ENCODE measurements at regions not wholly inside any gene's neighbourhood (a gene's known extent, or its start where the extent isn't known, plus 50 kb on each side); places are given as distances from the start of the nearest gene placed in this dataset.
"Not testable (repeated sequence)": the region's sequence is repeated elsewhere in the genome, so short reads cannot be mapped to it uniquely, and the experiment has no call there.

DNA sequence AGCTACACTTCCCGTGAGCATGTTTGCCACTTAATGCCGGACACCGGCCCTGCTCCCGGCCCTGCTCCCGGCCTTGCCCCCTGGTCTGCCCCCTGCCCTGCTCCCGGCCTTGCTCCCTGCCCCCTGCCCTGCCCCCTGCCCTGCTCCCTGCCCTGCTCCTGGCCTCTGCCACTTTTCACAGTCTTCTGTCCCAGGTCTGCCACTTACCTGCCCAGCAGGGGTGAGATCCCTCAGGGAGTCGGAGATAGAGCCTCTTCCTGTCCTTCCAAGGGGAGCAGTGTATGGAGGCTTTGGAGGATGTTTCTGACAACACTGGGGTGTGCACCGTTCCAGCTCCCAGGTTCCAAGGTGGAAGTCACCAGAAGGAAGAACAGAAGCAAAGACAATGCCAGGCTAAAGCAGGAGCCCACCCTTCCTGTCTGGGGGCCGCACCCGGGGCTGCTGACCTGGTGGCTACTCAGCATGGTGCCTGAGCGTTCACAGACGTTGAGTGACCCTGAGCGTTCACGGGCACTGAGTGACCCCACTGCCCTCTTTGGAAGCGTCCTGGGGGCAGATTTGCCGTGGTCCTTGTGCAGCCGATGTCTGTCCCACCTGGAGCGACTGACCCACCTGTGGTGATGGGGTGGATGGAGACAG lies 199.8 kb downstream of the DLL1 start:
- no peaks in the 10 kb centered on the region for H3K27me3 ChIP-seq (ENCODE audit: control insufficient read depth, insufficient read depth, low read length)
- H3K4me3 ChIP-seq (ENCODE audit: low read depth, low read length), result no peak overlapping the region
- no peaks in the 10 kb centered on the region for H3K79me2 ChIP-seq
- H2AFZ ChIP-seq, result no peak overlapping the region
- no peaks in the 10 kb centered on the region for H3K4me1 ChIP-seq
- TF ChIP-seq, protein P1, sequence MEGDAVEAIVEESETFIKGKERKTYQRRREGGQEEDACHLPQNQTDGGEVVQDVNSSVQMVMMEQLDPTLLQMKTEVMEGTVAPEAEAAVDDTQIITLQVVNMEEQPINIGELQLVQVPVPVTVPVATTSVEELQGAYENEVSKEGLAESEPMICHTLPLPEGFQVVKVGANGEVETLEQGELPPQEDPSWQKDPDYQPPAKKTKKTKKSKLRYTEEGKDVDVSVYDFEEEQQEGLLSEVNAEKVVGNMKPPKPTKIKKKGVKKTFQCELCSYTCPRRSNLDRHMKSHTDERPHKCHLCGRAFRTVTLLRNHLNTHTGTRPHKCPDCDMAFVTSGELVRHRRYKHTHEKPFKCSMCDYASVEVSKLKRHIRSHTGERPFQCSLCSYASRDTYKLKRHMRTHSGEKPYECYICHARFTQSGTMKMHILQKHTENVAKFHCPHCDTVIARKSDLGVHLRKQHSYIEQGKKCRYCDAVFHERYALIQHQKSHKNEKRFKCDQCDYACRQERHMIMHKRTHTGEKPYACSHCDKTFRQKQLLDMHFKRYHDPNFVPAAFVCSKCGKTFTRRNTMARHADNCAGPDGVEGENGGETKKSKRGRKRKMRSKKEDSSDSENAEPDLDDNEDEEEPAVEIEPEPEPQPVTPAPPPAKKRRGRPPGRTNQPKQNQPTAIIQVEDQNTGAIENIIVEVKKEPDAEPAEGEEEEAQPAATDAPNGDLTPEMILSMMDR (IDR thresholded peaks at IDR 0.05), result no peak
- H3K27ac ChIP-seq, result no peak overlapping the region
- H3K36me3 ChIP-seq (ENCODE audit: control insufficient read depth, insufficient read depth, low read length), result no peaks in the 10 kb centered on the region
- no peaks in the 10 kb centered on the region for H3K9me3 ChIP-seq (ENCODE audit: control insufficient read depth, low read length)
- H3K9ac ChIP-seq, result no peak overlapping the region
- H3K4me2 ChIP-seq (ENCODE audit: low read length), result no peak overlapping the region

DNA sequence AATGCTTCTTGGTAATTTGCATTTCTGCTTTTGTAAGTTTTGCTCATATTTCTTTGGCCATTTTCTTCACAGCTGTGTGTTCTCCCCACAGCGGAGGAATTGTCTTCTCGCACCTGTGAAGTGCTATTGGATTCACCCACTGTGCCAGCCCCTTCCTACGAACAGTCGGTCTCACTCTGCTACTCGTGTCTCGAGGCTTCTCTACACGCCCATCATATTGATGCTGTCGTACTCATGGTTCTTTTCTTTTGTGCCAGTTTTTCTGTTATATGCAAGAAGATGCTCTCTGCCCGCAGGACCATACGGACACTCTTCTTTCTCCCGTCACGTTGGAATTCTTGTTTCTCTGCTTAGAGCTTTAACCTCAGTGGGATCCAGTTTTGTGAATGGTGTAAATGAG lies 200.3 kb downstream of the DLL1 start:
- Histone ChIP-seq H3K36me3 (ENCODE audit: control insufficient read depth, insufficient read depth, low read length) (no peaks in the 10 kb centered on the region), H3K9me3 (ENCODE audit: control insufficient read depth, low read length) (no peaks in the 10 kb centered on the region), H3K9ac (no peak overlapping the region), H3K4me3 (ENCODE audit: low read depth, low read length) (no peak overlapping the region), H3K4me2 (ENCODE audit: low read length) (no peak overlapping the region), H3K27me3 (ENCODE audit: control insufficient read depth, insufficient read depth, low read length) (no peaks in the 10 kb centered on the region), H3K4me1 (no peaks in the 10 kb centered on the region), H3K27ac (no peak overlapping the region), H2AFZ (no peak overlapping the region), H3K79me2 (no peaks in the 10 kb centered on the region)
- TF ChIP-seq, protein P1 (IDR thresholded peaks at IDR 0.05), result no peak

DNA sequence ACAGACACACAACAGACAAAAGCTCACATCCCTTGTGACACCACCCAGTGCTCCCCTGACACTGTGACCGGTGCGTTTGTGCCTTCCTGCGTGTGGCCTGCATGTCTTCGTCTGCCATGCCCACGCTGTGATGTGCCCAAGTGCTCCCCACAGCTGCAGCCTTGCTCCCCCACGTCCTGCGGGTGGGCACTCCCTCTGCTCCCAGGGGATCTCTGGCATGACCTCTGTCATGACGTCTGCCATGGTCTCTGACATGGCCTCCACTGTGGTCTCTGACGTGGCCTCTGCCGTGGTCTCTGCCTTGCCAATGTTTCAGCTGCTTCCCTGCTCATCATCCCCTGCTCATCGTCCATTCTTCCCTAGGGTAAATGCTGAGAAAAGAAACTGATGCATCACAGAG lies 200.9 kb downstream of the DLL1 start:
- H3K79me2 ChIP-seq, result no peaks in the 10 kb centered on the region
- H3K4me2 ChIP-seq (ENCODE audit: low read length), result no peak overlapping the region
- no peaks in the 10 kb centered on the region for H3K4me1 ChIP-seq
- no peak overlapping the region for H2AFZ ChIP-seq
- no peaks in the 10 kb centered on the region for H3K36me3 ChIP-seq (ENCODE audit: control insufficient read depth, insufficient read depth, low read length)
- TF ChIP-seq, protein P1 (IDR thresholded peaks at IDR 0.05), result no peak
- H3K4me3 ChIP-seq (ENCODE audit: low read depth, low read length), result no peak overlapping the region
- no peaks in the 10 kb centered on the region for H3K27me3 ChIP-seq (ENCODE audit: control insufficient read depth, insufficient read depth, low read length)
- no peak overlapping the region for H3K27ac ChIP-seq
- no peak overlapping the region for H3K9ac ChIP-seq
- no peaks in the 10 kb centered on the region for H3K9me3 ChIP-seq (ENCODE audit: control insufficient read depth, low read length)

DNA sequence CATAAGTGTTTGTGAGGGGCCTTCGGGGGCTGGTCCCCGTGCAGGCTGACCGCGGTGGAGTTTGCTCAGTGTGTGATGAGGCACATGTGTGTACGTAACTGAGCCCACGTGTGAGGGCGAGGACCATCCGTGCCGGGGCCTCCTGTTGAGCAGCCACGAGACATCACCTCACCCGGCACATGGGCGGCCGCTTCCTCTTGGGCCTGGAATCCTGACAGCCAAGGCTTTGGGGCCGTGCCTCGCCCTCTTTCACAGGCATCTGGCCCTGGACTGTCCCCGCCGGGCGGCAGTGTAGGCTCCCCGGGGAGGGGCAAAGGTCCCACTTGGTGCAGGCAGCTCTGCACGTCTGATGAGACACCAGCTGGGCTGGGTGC lies 202.3 kb downstream of the DLL1 start:
- H3K9ac ChIP-seq, result no peak overlapping the region
- no peak overlapping the region for H3K27ac ChIP-seq
- H3K9me3 ChIP-seq (ENCODE audit: control insufficient read depth, low read length), result no peaks in the 10 kb centered on the region
- H3K27me3 ChIP-seq (ENCODE audit: control insufficient read depth, insufficient read depth, low read length), result no peaks in the 10 kb centered on the region
- TF ChIP-seq, protein P1 (IDR thresholded peaks at IDR 0.05), result no peak
- no peak overlapping the region for H3K4me2 ChIP-seq (ENCODE audit: low read length)
- H3K4me3 ChIP-seq (ENCODE audit: low read depth, low read length), result no peak overlapping the region
- no peaks in the 10 kb centered on the region for H3K4me1 ChIP-seq
- H3K79me2 ChIP-seq, result no peaks in the 10 kb centered on the region
- no peaks in the 10 kb centered on the region for H3K36me3 ChIP-seq (ENCODE audit: control insufficient read depth, insufficient read depth, low read length)
- H2AFZ ChIP-seq, result no peak overlapping the region

DNA sequence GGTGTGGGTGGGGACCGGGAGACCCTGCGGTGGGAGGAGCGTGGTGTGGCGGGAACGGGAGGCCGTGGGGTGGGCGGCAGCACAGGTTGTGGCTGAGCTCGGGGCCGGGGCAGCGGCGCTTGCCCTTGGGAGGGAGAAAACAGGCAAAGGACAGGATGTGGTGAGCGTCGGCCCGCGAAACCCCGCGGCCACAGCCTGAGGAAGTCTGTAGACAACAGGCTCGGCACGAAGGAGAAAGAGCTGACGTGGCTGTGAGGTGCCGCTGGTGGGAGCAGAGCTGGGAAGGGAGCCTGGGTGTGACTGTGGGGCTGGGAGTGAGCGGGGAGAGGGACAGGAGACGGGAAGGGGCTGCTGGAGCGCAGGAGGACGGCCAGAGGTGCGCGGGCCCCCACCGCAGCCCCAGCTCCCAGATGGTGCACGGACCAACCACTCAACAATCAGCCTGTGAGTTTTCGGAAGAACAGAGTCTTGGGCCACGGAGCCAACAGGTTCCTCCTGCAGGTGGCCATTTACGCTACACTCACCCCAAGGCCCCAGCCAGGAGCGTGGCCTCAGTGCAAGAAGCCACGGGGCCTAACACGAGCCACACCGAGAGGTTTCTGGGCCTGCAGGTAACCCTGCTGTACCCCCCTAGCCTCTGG lies 202.8 kb downstream of the DLL1 start:
- Histone ChIP-seq H3K27me3 (ENCODE audit: control insufficient read depth, insufficient read depth, low read length) (no peaks in the 10 kb centered on the region), H3K27ac (no peak overlapping the region), H3K79me2 (no peaks in the 10 kb centered on the region), H3K9me3 (ENCODE audit: control insufficient read depth, low read length) (no peaks in the 10 kb centered on the region), H3K4me1 (no peaks in the 10 kb centered on the region), H3K4me2 (ENCODE audit: low read length) (no peak overlapping the region), H3K36me3 (ENCODE audit: control insufficient read depth, insufficient read depth, low read length) (no peaks in the 10 kb centered on the region), H2AFZ (no peak overlapping the region), H3K4me3 (ENCODE audit: low read depth, low read length) (no peak overlapping the region), H3K9ac (no peak overlapping the region)
- TF ChIP-seq, protein P1 (IDR thresholded peaks at IDR 0.05), result no peak

DNA sequence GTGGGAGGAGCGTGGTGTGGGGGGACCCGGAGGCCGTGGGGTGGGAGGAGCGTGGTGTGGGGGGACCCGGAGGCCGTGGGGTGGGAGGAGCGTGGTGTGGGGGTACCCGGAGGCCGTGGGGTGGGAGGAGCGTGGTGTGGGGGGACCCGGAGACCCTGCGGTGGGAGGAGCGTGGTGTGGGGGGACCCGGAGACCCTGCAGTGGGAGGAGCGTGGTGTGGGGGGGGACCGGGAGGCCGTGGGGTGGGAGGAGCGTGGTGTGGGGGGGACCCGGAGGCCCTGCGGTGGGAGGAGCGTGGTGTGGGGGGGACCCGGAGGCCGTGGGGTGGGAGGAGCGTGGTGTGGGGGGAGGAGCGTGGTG lies 203.5 kb downstream of the DLL1 start:
- not testable (repeated sequence) for H3K36me3 ChIP-seq (ENCODE audit: control insufficient read depth, insufficient read depth, low read length); H3K79me2 ChIP-seq; H2AFZ ChIP-seq; H3K4me3 ChIP-seq (ENCODE audit: low read depth, low read length); H3K9me3 ChIP-seq (ENCODE audit: control insufficient read depth, low read length); H3K4me1 ChIP-seq; H3K9ac ChIP-seq; H3K27me3 ChIP-seq (ENCODE audit: control insufficient read depth, insufficient read depth, low read length); H3K4me2 ChIP-seq (ENCODE audit: low read length); H3K27ac ChIP-seq
